ENCODE measurements at regions not wholly inside any gene's neighbourhood (a gene's known extent, or its start where the extent isn't known, plus 50 kb on each side); places are given as distances from the start of the nearest gene placed in this dataset.

- no peak for DNase-seq (ENCODE audit: low read depth)
These were observed 54.9 kb upstream of the NXPH1 start for GRCh38 chr7:8378349-8379019.

GRCh38 chr7:8379264-8379663 lies 54.1 kb upstream of the NXPH1 start:
- no peak for DNase-seq (ENCODE audit: low read depth)

- no peak for DNase-seq (ENCODE audit: low read depth)
These were observed 53.3 kb upstream of the NXPH1 start for GRCh38 chr7:8380130-8380529.

- DNase-seq (ENCODE audit: low read depth): no peak
These were observed 51.2 kb upstream of the NXPH1 start for GRCh38 chr7:8382004-8382730.
